ENCODE measurements at regions not wholly inside any gene's neighbourhood (a gene's known extent, or its start where the extent isn't known, plus 50 kb on each side); places are given as distances from the start of the nearest gene placed in this dataset.

- ChIA-PET CTCF (no interaction called here), POLR2A (no interaction called here)
- no peak for TF ChIP-seq CTCF (IDR thresholded peaks at IDR 0.05; ENCODE audit: unreplicated experiment)
- no peaks in the 10 kb centered on the region for H3K4me1 Mint-ChIP-seq (ENCODE audit: insufficient read depth, unreplicated experiment)
- no peak overlapping the region for H3K27ac Mint-ChIP-seq (ENCODE audit: low read depth, unreplicated experiment)
- intact Hi-C loops (cut with micrococcal nuclease) = no loop called here
- H3K36me3 Mint-ChIP-seq (ENCODE audit: insufficient read depth, unreplicated experiment) = no peaks in the 10 kb centered on the region
- DNase-seq (ENCODE audit: unreplicated experiment) = no peak
- no peak overlapping the region for H3K4me3 Mint-ChIP-seq (ENCODE audit: unreplicated experiment)
- no TSS peak for BruUV-seq (replicated peaks)
- H3K27me3 Mint-ChIP-seq (ENCODE audit: insufficient read depth, unreplicated experiment) = no peaks in the 10 kb centered on the region
- peaks cover 43% of the 10 kb centered on the region for H3K9me3 Mint-ChIP-seq (ENCODE audit: unreplicated experiment)
These were observed 297.9 kb upstream of the PCSK5 start for GRCh38 chr9:75592586-75592985.

GRCh38 chr9:75593920-75594319 is 296.6 kb upstream of the PCSK5 start:
- intact Hi-C loops (cut with micrococcal nuclease) = no loop called here
- no peaks in the 10 kb centered on the region for H3K27me3 Mint-ChIP-seq (ENCODE audit: insufficient read depth, unreplicated experiment)
- no peaks in the 10 kb centered on the region for H3K4me1 Mint-ChIP-seq (ENCODE audit: insufficient read depth, unreplicated experiment)
- no peak for DNase-seq (ENCODE audit: unreplicated experiment)
- peaks cover 36% of the 10 kb centered on the region for H3K9me3 Mint-ChIP-seq (ENCODE audit: unreplicated experiment)
- CTCF ChIA-PET = no interaction called here
- no peak for TF ChIP-seq CTCF (IDR thresholded peaks at IDR 0.05; ENCODE audit: unreplicated experiment)
- BruUV-seq (replicated peaks) = no TSS peak
- POLR2A ChIA-PET = no interaction called here
- no peak overlapping the region for H3K27ac Mint-ChIP-seq (ENCODE audit: low read depth, unreplicated experiment)
- H3K36me3 Mint-ChIP-seq (ENCODE audit: insufficient read depth, unreplicated experiment) = no peaks in the 10 kb centered on the region
- H3K4me3 Mint-ChIP-seq (ENCODE audit: unreplicated experiment) = no peak overlapping the region

GRCh38 chr9:75599126-75599525 is 291.3 kb upstream of the PCSK5 start:
- Mint-ChIP-seq H3K27ac (ENCODE audit: low read depth, unreplicated experiment) (no peak overlapping the region), H3K4me1 (ENCODE audit: insufficient read depth, unreplicated experiment) (no peaks in the 10 kb centered on the region), H3K4me3 (ENCODE audit: unreplicated experiment) (no peak overlapping the region), H3K27me3 (ENCODE audit: insufficient read depth, unreplicated experiment) (no peaks in the 10 kb centered on the region), H3K36me3 (ENCODE audit: insufficient read depth, unreplicated experiment) (no peaks in the 10 kb centered on the region), H3K9me3 (ENCODE audit: unreplicated experiment) (peaks cover 32% of the 10 kb centered on the region)
- TF ChIP-seq CTCF (IDR thresholded peaks at IDR 0.05; ENCODE audit: unreplicated experiment) = no peak
- POLR2A ChIA-PET = no interaction called here
- CTCF ChIA-PET = interaction anchor here (0.7 kb wide), 1 partner anchor 348 kb away, joined by 4 read pairs; no protein-coding TSS in a partner anchor
- DNase-seq (ENCODE audit: unreplicated experiment) = no peak
- intact Hi-C loops (cut with micrococcal nuclease) = no loop called here
- BruUV-seq (replicated peaks) = no TSS peak

- POLR2A ChIA-PET = no interaction called here
- Mint-ChIP-seq H3K27ac (ENCODE audit: low read depth, unreplicated experiment) (no peak overlapping the region), H3K4me1 (ENCODE audit: insufficient read depth, unreplicated experiment) (no peaks in the 10 kb centered on the region), H3K27me3 (ENCODE audit: insufficient read depth, unreplicated experiment) (no peaks in the 10 kb centered on the region), H3K4me3 (ENCODE audit: unreplicated experiment) (no peak overlapping the region), H3K36me3 (ENCODE audit: insufficient read depth, unreplicated experiment) (no peaks in the 10 kb centered on the region), H3K9me3 (ENCODE audit: unreplicated experiment) (peaks cover 45% of the 10 kb centered on the region)
- no peak for TF ChIP-seq CTCF (IDR thresholded peaks at IDR 0.05; ENCODE audit: unreplicated experiment)
- BruUV-seq (replicated peaks) = no TSS peak
- CTCF ChIA-PET = interaction anchor here (0.7 to 1.2 kb wide), 4 partner anchors 11 to 484 kb away, joined by 3 to 4 read pairs (median 3); no protein-coding TSS in a partner anchor
- intact Hi-C loops (cut with micrococcal nuclease) = no loop called here
- DNase-seq (ENCODE audit: unreplicated experiment) = peak; percentile 34
These were observed 289.2 kb upstream of the PCSK5 start for GRCh38 chr9:75601280-75601679.

Data from MCF 10A (cell line).